ENCODE measurements at regions not wholly inside any gene's neighbourhood (a gene's known extent, or its start where the extent isn't known, plus 50 kb on each side); places are given as distances from the start of the nearest gene placed in this dataset.

- Histone ChIP-seq H3K4me1 (no peaks in the 10 kb centered on the region), H3K4me3 (ENCODE audit: low read depth, low read length) (no peak overlapping the region), H3K36me3 (ENCODE audit: control insufficient read depth, insufficient read depth, low read length) (no peaks in the 10 kb centered on the region), H3K9me3 (no peaks in the 10 kb centered on the region), H3K27me3 (replicated peaks; ENCODE audit: control insufficient read depth, insufficient read depth, low read length) (no peaks in the 10 kb centered on the region)
- POLR2A ChIA-PET: no interaction called here
- intact Hi-C loops (cut with micrococcal nuclease; ENCODE audit: unreplicated experiment): no loop called here
- TF ChIP-seq, protein P1, sequence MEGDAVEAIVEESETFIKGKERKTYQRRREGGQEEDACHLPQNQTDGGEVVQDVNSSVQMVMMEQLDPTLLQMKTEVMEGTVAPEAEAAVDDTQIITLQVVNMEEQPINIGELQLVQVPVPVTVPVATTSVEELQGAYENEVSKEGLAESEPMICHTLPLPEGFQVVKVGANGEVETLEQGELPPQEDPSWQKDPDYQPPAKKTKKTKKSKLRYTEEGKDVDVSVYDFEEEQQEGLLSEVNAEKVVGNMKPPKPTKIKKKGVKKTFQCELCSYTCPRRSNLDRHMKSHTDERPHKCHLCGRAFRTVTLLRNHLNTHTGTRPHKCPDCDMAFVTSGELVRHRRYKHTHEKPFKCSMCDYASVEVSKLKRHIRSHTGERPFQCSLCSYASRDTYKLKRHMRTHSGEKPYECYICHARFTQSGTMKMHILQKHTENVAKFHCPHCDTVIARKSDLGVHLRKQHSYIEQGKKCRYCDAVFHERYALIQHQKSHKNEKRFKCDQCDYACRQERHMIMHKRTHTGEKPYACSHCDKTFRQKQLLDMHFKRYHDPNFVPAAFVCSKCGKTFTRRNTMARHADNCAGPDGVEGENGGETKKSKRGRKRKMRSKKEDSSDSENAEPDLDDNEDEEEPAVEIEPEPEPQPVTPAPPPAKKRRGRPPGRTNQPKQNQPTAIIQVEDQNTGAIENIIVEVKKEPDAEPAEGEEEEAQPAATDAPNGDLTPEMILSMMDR (IDR thresholded peaks at IDR 0.05; ENCODE audit: insufficient read depth in 1 of 2, low read depth in 1 of 2, low read length in 1 of 2, severe bottlenecking in 1 of 2, unreplicated experiment in 1 of 2): no peak
- no peak for DNase-seq
- CTCF ChIA-PET: no interaction called here
- Mint-ChIP-seq H3K27me3 (ENCODE audit: insufficient read depth, unreplicated experiment) (peaks cover 2% of the 10 kb centered on the region), H3K4me3 (ENCODE audit: unreplicated experiment) (no peak overlapping the region), H3K36me3 (ENCODE audit: insufficient read depth, unreplicated experiment) (no peaks in the 10 kb centered on the region), H3K27ac (ENCODE audit: unreplicated experiment) (no peak overlapping the region), H3K9me3 (ENCODE audit: unreplicated experiment) (no peaks in the 10 kb centered on the region), H3K4me1 (ENCODE audit: low read depth, unreplicated experiment) (no peaks in the 10 kb centered on the region)
- no TSS peak for BruUV-seq (replicated peaks)
Observed at GRCh38 chr10:10540398-10540797, 477.3 kb upstream of the CELF2 start.

DNA sequence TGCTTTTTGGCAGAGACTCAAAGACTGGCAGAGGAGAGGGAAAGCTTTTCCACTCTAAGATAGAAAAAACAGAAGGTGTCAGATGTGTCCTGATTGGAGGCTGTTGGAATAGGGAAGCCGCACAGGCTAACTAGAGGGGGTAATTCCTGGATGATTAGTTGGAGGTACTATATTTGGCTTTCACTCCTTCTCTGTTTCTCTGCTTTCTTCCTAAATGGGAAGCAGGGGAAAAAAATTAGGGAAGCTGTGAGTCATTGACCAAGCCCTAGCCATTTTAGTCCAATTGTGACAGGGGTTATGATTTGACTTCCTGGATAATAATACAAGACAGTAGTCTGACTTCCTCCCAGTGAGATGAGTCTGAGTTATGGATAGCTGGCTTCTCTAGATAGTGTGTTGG lies 475.2 kb upstream of the CELF2 start:
- no TSS peak for BruUV-seq (replicated peaks)

DNA sequence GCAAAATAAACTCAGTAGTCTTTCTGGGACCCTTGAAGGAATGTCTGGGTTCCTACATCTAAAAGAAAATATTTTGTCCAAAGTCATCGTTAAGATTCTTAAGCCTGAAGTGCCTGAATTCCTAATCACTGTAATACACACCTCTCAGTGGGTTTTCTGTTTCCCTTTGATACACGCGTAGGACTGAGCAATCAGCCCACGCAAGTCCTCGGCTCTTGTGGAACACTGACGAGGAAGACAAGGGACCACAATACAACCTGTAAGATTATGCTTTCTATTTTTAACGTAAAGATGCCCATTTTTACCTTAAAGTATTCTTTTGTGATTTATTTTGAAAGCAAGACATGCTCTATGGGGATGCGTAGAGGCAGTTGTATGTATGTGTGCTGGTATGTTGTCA lies 472.8 kb upstream of the CELF2 start:
- Histone ChIP-seq H3K27me3 (replicated peaks; ENCODE audit: control insufficient read depth, insufficient read depth, low read length) (no peaks in the 10 kb centered on the region), H3K4me1 (no peaks in the 10 kb centered on the region), H3K36me3 (ENCODE audit: control insufficient read depth, insufficient read depth, low read length) (no peaks in the 10 kb centered on the region), H3K9me3 (no peaks in the 10 kb centered on the region), H3K4me3 (ENCODE audit: low read depth, low read length) (no peak overlapping the region)
- H3K36me3 Mint-ChIP-seq (ENCODE audit: insufficient read depth, unreplicated experiment): no peaks in the 10 kb centered on the region
- peaks cover 7% of the 10 kb centered on the region for H3K27me3 Mint-ChIP-seq (ENCODE audit: insufficient read depth, unreplicated experiment)
- no peak overlapping the region for H3K4me3 Mint-ChIP-seq (ENCODE audit: unreplicated experiment)
- peaks cover 7% of the 10 kb centered on the region for H3K9me3 Mint-ChIP-seq (ENCODE audit: unreplicated experiment)
- DNase-seq: no peak
- intact Hi-C loops (cut with micrococcal nuclease; ENCODE audit: unreplicated experiment): no loop called here
- ChIA-PET CTCF (no interaction called here), POLR2A (no interaction called here)
- H3K4me1 Mint-ChIP-seq (ENCODE audit: low read depth, unreplicated experiment): no peaks in the 10 kb centered on the region
- BruUV-seq (replicated peaks): no TSS peak
- no peak overlapping the region for H3K27ac Mint-ChIP-seq (ENCODE audit: unreplicated experiment)
- TF ChIP-seq, protein P1 (IDR thresholded peaks at IDR 0.05; ENCODE audit: insufficient read depth in 1 of 2, low read depth in 1 of 2, low read length in 1 of 2, severe bottlenecking in 1 of 2, unreplicated experiment in 1 of 2): no peak

More for the DNA sequence above, 475.2 kb upstream of the CELF2 start:
- Mint-ChIP-seq H3K36me3 (ENCODE audit: insufficient read depth, unreplicated experiment) (no peaks in the 10 kb centered on the region), H3K4me3 (ENCODE audit: unreplicated experiment) (no peak overlapping the region), H3K27ac (ENCODE audit: unreplicated experiment) (no peak overlapping the region), H3K27me3 (ENCODE audit: insufficient read depth, unreplicated experiment) (peaks cover 7% of the 10 kb centered on the region), H3K4me1 (ENCODE audit: low read depth, unreplicated experiment) (no peaks in the 10 kb centered on the region), H3K9me3 (ENCODE audit: unreplicated experiment) (no peaks in the 10 kb centered on the region)
- no peak for DNase-seq
- intact Hi-C loops (cut with micrococcal nuclease; ENCODE audit: unreplicated experiment): no loop called here
- no peak overlapping the region for H3K4me3 ChIP-seq (ENCODE audit: low read depth, low read length)
- H3K36me3 ChIP-seq (ENCODE audit: control insufficient read depth, insufficient read depth, low read length): no peaks in the 10 kb centered on the region
- no peaks in the 10 kb centered on the region for H3K27me3 ChIP-seq (replicated peaks; ENCODE audit: control insufficient read depth, insufficient read depth, low read length)
- no peaks in the 10 kb centered on the region for H3K4me1 ChIP-seq
- no peaks in the 10 kb centered on the region for H3K9me3 ChIP-seq
- ChIA-PET POLR2A (no interaction called here), CTCF (no interaction called here)
- TF ChIP-seq, protein P1 (IDR thresholded peaks at IDR 0.05; ENCODE audit: insufficient read depth in 1 of 2, low read depth in 1 of 2, low read length in 1 of 2, severe bottlenecking in 1 of 2, unreplicated experiment in 1 of 2): no peak
